D721Med (cell line): ENCODE measurements at regions not wholly inside any gene's neighbourhood (a gene's known extent, or its start where the extent isn't known, plus 50 kb on each side); places are given as distances from the start of the nearest gene placed in this dataset.

Experiments
- DNase-seq: peaks from one replicate; pipeline ENCODE4 v3.0.0; 2011; ENCODE audit warnings: low spot score; ENCODE audit not compliant: insufficient read length
- FAIRE-seq: peaks from 2 replicates; lab custom pipeline; 2011; peaks lifted over from hg19 to GRCh38; lab: Jason Lieb, UNC
- CTCF ChIP-seq: IDR thresholded peaks from 2 replicates; pipeline ENCODE4 v1.5.1; 2012; ENCODE audit warnings: mild to moderate bottlenecking, control low read depth; ENCODE audit not compliant: insufficient read depth; ENCODE audit errors: missing control alignments

- DNase-seq, result no peak
- TF ChIP-seq CTCF, result no peak
- no peak for FAIRE-seq
Observed at GRCh38 chr11:134904103-134904790, 492.2 kb upstream of the B3GAT1 start.

- DNase-seq (no peak), FAIRE-seq (no peak)
- TF ChIP-seq CTCF, result no peak
Observed at GRCh38 chr11:134901955-134902918, 490.2 kb upstream of the B3GAT1 start.

- no peak for DNase-seq
- TF ChIP-seq CTCF, result no peak
- FAIRE-seq, result no peak
Observed at GRCh38 chr11:134901542-134901941, 489.5 kb upstream of the B3GAT1 start.

GRCh38 chr11:134893810-134894685 is 482.0 kb upstream of the B3GAT1 start:
- FAIRE-seq, result no peak
- no peak for TF ChIP-seq CTCF

GRCh38 chr11:134890446-134890845 is 478.4 kb upstream of the B3GAT1 start:
- FAIRE-seq (no peak), DNase-seq (no peak)
- TF ChIP-seq CTCF, result no peak

More at GRCh38 chr11:134893810-134894685, 482.0 kb upstream of the B3GAT1 start:
- no peak for DNase-seq

GRCh38 chr11:134889832-134890231 is 477.8 kb upstream of the B3GAT1 start:
- FAIRE-seq (no peak), DNase-seq (no peak)
- no peak for TF ChIP-seq CTCF
